GM12878 (cell line): ENCODE measurements at regions not wholly inside any gene's neighbourhood (a gene's known extent, or its start where the extent isn't known, plus 50 kb on each side); places are given as distances from the start of the nearest gene placed in this dataset.

Experiments used
- ATAC-seq: fragments of 200-7000 bp; cut with Tn5 transposase; 3 replicates; pipeline ENCODE4 v1.9.1; 2020; ENCODE audit warnings: mild to moderate bottlenecking, moderate library complexity
- BruUV-seq: library from RNA; stranded (reverse); fragments of 400-500 nt; replicated peaks from 2 replicates; lab custom pipeline; 2021; lab: Mats Ljungman, UMichigan
- CTCF ChIA-PET: fragments of 300-600 bp; sonication (Branson Sonifier 250); formaldehyde crosslinking; extraction: SDS; loops from one replicate; lab custom pipeline; 2021; ENCODE audit warnings: inconsistent platforms; lab: Yijun Ruan, JAX
- POLR2A ChIA-PET: fragments of 350-600 bp; formaldehyde crosslinking; extraction: SDS; loops from one replicate; lab custom pipeline; 2021; ENCODE audit warnings: inconsistent platforms; lab: Charles Lee
- RAD21 ChIA-PET: fragments of 300-600 bp; sonication (Branson Sonifier 250); formaldehyde crosslinking; loops from one replicate; lab custom pipeline; 2023; ENCODE audit warnings: antibody characterized with exemption; ENCODE audit not compliant: unreplicated experiment; lab: Charles Lee
- SMC1A ChIA-PET: fragments of 300-600 bp; sonication (Branson Sonifier 250); formaldehyde crosslinking; loops from one replicate; lab custom pipeline; 2023; ENCODE audit not compliant: unreplicated experiment, uncharacterized antibody; lab: Charles Lee
- DNase-seq: peaks from one replicate; pipeline ENCODE4 v3.0.0-alpha.2; 2011; ENCODE audit warnings: low read depth, low spot score
- FAIRE-seq: peaks from 3 replicates; lab custom pipeline; 2011; peaks lifted over from hg19 to GRCh38; lab: Jason Lieb, UNC
- H2AFZ ChIP-seq: 2 replicates; pipeline ENCODE4 v1.6.0; 2011; ENCODE audit warnings: low read depth, low read length, control low read depth; ENCODE audit not compliant: control insufficient read depth
- H3K27ac ChIP-seq: 2 replicates; pipeline ENCODE4 v1.5.1; 2011; ENCODE audit warnings: control low read depth; ENCODE audit not compliant: control insufficient read depth, insufficient read depth
- H3K27me3 ChIP-seq, 2 experiments: replicated peaks in 1 of 2; 2 replicates each; pipeline versions ENCODE4 v1.6.0 to v1.6.1; 2011; ENCODE audit warnings: low read length in 1 of 2; ENCODE audit not compliant: control insufficient read depth in 2 of 2, insufficient read depth in 2 of 2
- H3K36me3 ChIP-seq, 2 experiments: 2 replicates each; pipeline ENCODE4 v1.5.1; 2011; ENCODE audit warnings: low read length in 1 of 2; ENCODE audit not compliant: control insufficient read depth in 2 of 2, insufficient read depth in 2 of 2
- H3K4me1 ChIP-seq: 2 replicates; pipeline ENCODE4 v1.6.1; 2011; ENCODE audit warnings: mild to moderate bottlenecking, low read length, moderate library complexity, mixed read lengths; ENCODE audit not compliant: control insufficient read depth, insufficient read depth
- H3K4me2 ChIP-seq: 2 replicates; pipeline ENCODE4 v1.6.0; 2011; ENCODE audit warnings: control low read depth; ENCODE audit not compliant: control insufficient read depth, insufficient read depth
- H3K4me3 ChIP-seq: fragments of 200-600 bp; sonication (generic); 2 replicates; pipeline ENCODE4 v1.5.1; 2016
- H3K79me2 ChIP-seq: 2 replicates; pipeline ENCODE4 v1.6.0; 2011; ENCODE audit warnings: low read length; ENCODE audit not compliant: control insufficient read depth, insufficient read depth
- H3K9ac ChIP-seq: 2 replicates; pipeline ENCODE4 v1.8.0; 2011; ENCODE audit warnings: low read length, control low read depth, mixed read lengths; ENCODE audit not compliant: control insufficient read depth, insufficient read depth
- H3K9me3 ChIP-seq: replicated peaks from 3 replicates; pipeline ENCODE4 v1.5.1; 2011; ENCODE audit warnings: mild to moderate bottlenecking, low read length; ENCODE audit not compliant: control insufficient read depth, insufficient read depth
- H4K20me1 ChIP-seq: 2 replicates; pipeline ENCODE4 v1.6.0; 2011; ENCODE audit not compliant: control insufficient read depth, insufficient read depth
- HCFC1 ChIP-seq: fragments of 150-350 bp; IDR thresholded peaks from 2 replicates; pipeline ENCODE4 v1.6.1; 2014; ENCODE audit warnings: low read length
- MTA2 ChIP-seq: fragments of 450-650 bp; IDR thresholded peaks from 2 replicates; pipeline ENCODE4 v1.6.1; 2016; ENCODE audit warnings: low read depth, mild to moderate bottlenecking, moderate library complexity
- PAX8 ChIP-seq: fragments of 450-650 bp; IDR thresholded peaks from 2 replicates; pipeline ENCODE4 v1.6.1; 2017; ENCODE audit warnings: mild to moderate bottlenecking, moderate library complexity
- WGBS: methylation state at CpG from one replicate; pipeline ENCODE4 v1.1.6; 2016; ENCODE audit warnings: low lambda C conversion rate; ENCODE audit not compliant: insufficient replicate concordance, insufficient coverage; ENCODE audit errors: missing lambda C conversion rate; 5-methylcytosine and 5-hydroxymethylcytosine counted together
- in situ Hi-C: fragments of 300-500 bp; cut with MboI; formaldehyde crosslinking; loops from 9 replicates; pipeline ENCODE4 v1.14.3; 2018; ENCODE audit warnings: mixed read lengths
- intact Hi-C: fragments of 100-400 bp; cut with micrococcal nuclease; formaldehyde crosslinking; loops from one replicate; pipeline ENCODE4 v1.14.2; 2022; ENCODE audit not compliant: unreplicated experiment

- Histone ChIP-seq H3K4me3 (no peak overlapping the region), H3K9me3 (no peaks in the 10 kb centered on the region; the same call in 2 of the 3 replicates), H3K27ac (no peak overlapping the region), H2AFZ (no peak overlapping the region), H3K4me1 (no peaks in the 10 kb centered on the region), H3K27me3 (peaks cover 2 to 9% of the 10 kb centered on the region in 2 experiments; a peak in 3 of 4 replicates), H3K79me2 (no peaks in the 10 kb centered on the region), H4K20me1 (no peaks in the 10 kb centered on the region), H3K4me2 (no peak overlapping the region), H3K9ac (no peak overlapping the region), H3K36me3 (no peaks in the 10 kb centered on the region)
- intact Hi-C loops: no loop called here
- SMC1A ChIA-PET: no interaction called here
- in situ Hi-C loops: no loop called here
- FAIRE-seq (no peak), DNase-seq (no peak), ATAC-seq (no peak)
- CTCF ChIA-PET: no interaction called here
- POLR2A ChIA-PET: no interaction called here
- RAD21 ChIA-PET: no interaction called here
- no peak for TF ChIP-seq HCFC1
- BruUV-seq: no TSS peak
Observed at GRCh38 chr5:72625332-72625731, 118.1 kb upstream of the ZNF366 start.

- H3K79me2 ChIP-seq: no peaks in the 10 kb centered on the region
- no peak overlapping the region for H2AFZ ChIP-seq
- H4K20me1 ChIP-seq: no peaks in the 10 kb centered on the region
- DNase-seq (no peak), FAIRE-seq (no peak), ATAC-seq (no peak)
- ChIA-PET SMC1A (no interaction called here), POLR2A (interaction anchor here (1.1 kb wide), 1 partner anchor 16 kb away, joined by 3 read pairs; no protein-coding TSS in a partner anchor), RAD21 (no interaction called here), CTCF (interaction anchor here (3.6 kb wide), 1 partner anchor 14 kb away, joined by 32 read pairs; no protein-coding TSS in a partner anchor)
- 35% methylated on average over 5 of the region's 5 CpGs for WGBS
- no peak overlapping the region for H3K4me2 ChIP-seq
- BruUV-seq: no TSS peak
- TF ChIP-seq PAX8 (no peak), MTA2 (no peak)
- no peak overlapping the region for H3K27ac ChIP-seq
- no peaks in the 10 kb centered on the region for H3K4me1 ChIP-seq
- peaks cover 2 to 9% of the 10 kb centered on the region in 2 experiments; a peak in 3 of 4 replicates for H3K27me3 ChIP-seq
- H3K9me3 ChIP-seq: no peaks in the 10 kb centered on the region; the same call in 2 of the 3 replicates
- H3K9ac ChIP-seq: no peak overlapping the region
- intact Hi-C loops: no loop called here
- H3K4me3 ChIP-seq: no peak overlapping the region
- H3K36me3 ChIP-seq: no peaks in the 10 kb centered on the region
- in situ Hi-C loops: no loop called here
Observed at GRCh38 chr5:72624641-72625236, 117.5 kb upstream of the ZNF366 start.
